Activated naive CD4-positive, alpha-beta T cell treated with anti-CD3 and anti-CD28 coated beads for 36 hours (primary cell): ENCODE measurements at regions not wholly inside any gene's neighbourhood (a gene's known extent, or its start where the extent isn't known, plus 50 kb on each side); places are given as distances from the start of the nearest gene placed in this dataset.

Source experiments
- CTCF ChIA-PET: fragments of 350-600 bp; sonication (Branson Sonifier 250); formaldehyde crosslinking; loops from one replicate; lab custom pipeline; 2021; ENCODE audit warnings: antibody characterized with exemption; lab: Charles Lee
- DNase-seq: peaks from one replicate; pipeline ENCODE4 v3.0.0-alpha.2; 2020
- H3K27ac Mint-ChIP-seq: one replicate; pipeline ENCODE4 v1.8.0; 2021; ENCODE audit warnings: mild to moderate bottlenecking, mixed read lengths
- H3K27me3 Mint-ChIP-seq: one replicate; pipeline ENCODE4 v1.8.0; 2021; ENCODE audit warnings: low read depth, mixed read lengths
- H3K36me3 Mint-ChIP-seq: one replicate; pipeline ENCODE4 v1.8.0; 2021; ENCODE audit warnings: low read depth, mixed read lengths
- H3K4me1 Mint-ChIP-seq: one replicate; pipeline ENCODE4 v1.8.0; 2021; ENCODE audit warnings: low read depth, mixed read lengths
- H3K4me3 Mint-ChIP-seq: one replicate; pipeline ENCODE4 v1.8.0; 2021; ENCODE audit warnings: mild to moderate bottlenecking, moderate library complexity, mixed read lengths
- H3K9me3 Mint-ChIP-seq: one replicate; pipeline ENCODE4 v1.8.0; 2021; ENCODE audit warnings: mixed read lengths
- intact Hi-C: fragments of 100-400 bp; cut with micrococcal nuclease; formaldehyde crosslinking; loops from one replicate; pipeline ENCODE4 v1.15.1; 2023

GRCh38 chr7:55278321-55278720, 86.8 kb upstream of the LANCL2 start:
- Mint-ChIP-seq H3K27ac (no peak overlapping the region), H3K4me3 (no peak overlapping the region), H3K4me1 (no peaks in the 10 kb centered on the region), H3K27me3 (no peaks in the 10 kb centered on the region), H3K36me3 (no peaks in the 10 kb centered on the region), H3K9me3 (no peaks in the 10 kb centered on the region)
- DNase-seq = no peak
- CTCF ChIA-PET = interaction anchor here (2.2 to 2.7 kb wide), 2 partner anchors 135 to 142 kb away, joined by 10 read pairs; no protein-coding TSS in a partner anchor
- intact Hi-C loops = no loop called here

- H3K9me3 Mint-ChIP-seq = no peaks in the 10 kb centered on the region
- H3K27ac Mint-ChIP-seq = no peak overlapping the region
- DNase-seq = no peak
- intact Hi-C loops = no loop called here
- no peak overlapping the region for H3K4me3 Mint-ChIP-seq
- CTCF ChIA-PET = interaction anchor here (0.5 to 2.8 kb wide), 12 partner anchors 18 to 910 kb away, joined by 3 to 21 read pairs (median 4); partner anchors contain the start of gene NIPSNAP2
- no peaks in the 10 kb centered on the region for H3K27me3 Mint-ChIP-seq
- H3K4me1 Mint-ChIP-seq = no peaks in the 10 kb centered on the region
- no peaks in the 10 kb centered on the region for H3K36me3 Mint-ChIP-seq
These were observed 85.9 kb upstream of the LANCL2 start for GRCh38 chr7:55279080-55279845.

GRCh38 chr7:55280031-55280454, 85.1 kb upstream of the LANCL2 start:
- peak; percentile 80 for DNase-seq
- CTCF ChIA-PET = interaction anchor here (0.5 to 2.8 kb wide), 12 partner anchors 18 to 909 kb away, joined by 3 to 21 read pairs (median 4); no protein-coding TSS in a partner anchor
- H3K9me3 Mint-ChIP-seq = no peaks in the 10 kb centered on the region
- H3K4me1 Mint-ChIP-seq = no peaks in the 10 kb centered on the region
- H3K4me3 Mint-ChIP-seq = no peak overlapping the region
- H3K27ac Mint-ChIP-seq = no peak overlapping the region
- no peaks in the 10 kb centered on the region for H3K27me3 Mint-ChIP-seq
- no peaks in the 10 kb centered on the region for H3K36me3 Mint-ChIP-seq
- intact Hi-C loops = loop anchor here (1.0 to 10.0 kb wide), 4 partner anchors 85 to 685 kb away; partner anchors contain the start of genes LANCL2 and NIPSNAP2

GRCh38 chr7:55285665-55286064, 79.5 kb upstream of the LANCL2 start:
- no peak overlapping the region for H3K4me3 Mint-ChIP-seq
- no peaks in the 10 kb centered on the region for H3K9me3 Mint-ChIP-seq
- H3K36me3 Mint-ChIP-seq = no peaks in the 10 kb centered on the region
- H3K4me1 Mint-ChIP-seq = no peaks in the 10 kb centered on the region
- peaks cover 3% of the 10 kb centered on the region for H3K27me3 Mint-ChIP-seq
- DNase-seq = no peak
- intact Hi-C loops = loop anchor here (10.0 kb wide), 1 partner anchor 679 kb away; the partner anchor contains the start of gene NIPSNAP2
- no peak overlapping the region for H3K27ac Mint-ChIP-seq
- CTCF ChIA-PET = interaction anchor here (1.1 to 1.7 kb wide), 2 partner anchors 8 to 14 kb away, joined by 4 read pairs; no protein-coding TSS in a partner anchor

- H3K36me3 Mint-ChIP-seq = no peaks in the 10 kb centered on the region
- intact Hi-C loops = loop anchor here (10.0 kb wide), 1 partner anchor 678 kb away; the partner anchor contains the start of gene NIPSNAP2
- CTCF ChIA-PET = interaction anchor here (0.6 to 1.1 kb wide), 3 partner anchors 11 to 253 kb away, joined by 3 read pairs; no protein-coding TSS in a partner anchor
- H3K9me3 Mint-ChIP-seq = no peaks in the 10 kb centered on the region
- H3K27ac Mint-ChIP-seq = no peak overlapping the region
- peaks cover 3% of the 10 kb centered on the region for H3K27me3 Mint-ChIP-seq
- H3K4me3 Mint-ChIP-seq = no peak overlapping the region
- no peak for DNase-seq
- no peaks in the 10 kb centered on the region for H3K4me1 Mint-ChIP-seq
These were observed 78.5 kb upstream of the LANCL2 start for GRCh38 chr7:55286666-55287065.

- H3K27me3 Mint-ChIP-seq = peaks cover 10% of the 10 kb centered on the region
- no peaks in the 10 kb centered on the region for H3K4me1 Mint-ChIP-seq
- no peak overlapping the region for H3K4me3 Mint-ChIP-seq
- no peaks in the 10 kb centered on the region for H3K36me3 Mint-ChIP-seq
- H3K27ac Mint-ChIP-seq = no peak overlapping the region
- H3K9me3 Mint-ChIP-seq = no peaks in the 10 kb centered on the region
- DNase-seq = no peak
- CTCF ChIA-PET = interaction anchor here (0.6 to 1.4 kb wide), 5 partner anchors 9 to 130 kb away, joined by 3 to 11 read pairs (median 3); no protein-coding TSS in a partner anchor
- intact Hi-C loops = loop anchor here (2.0 to 10.0 kb wide), 2 partner anchors 127 to 677 kb away; partner anchors contain the start of gene NIPSNAP2
These were observed 76.9 kb upstream of the LANCL2 start for GRCh38 chr7:55288070-55288824.

GRCh38 chr7:55296070-55296469, 69.1 kb upstream of the LANCL2 start:
- intact Hi-C loops = no loop called here
- Mint-ChIP-seq H3K4me1 (no peaks in the 10 kb centered on the region), H3K27ac (no peak overlapping the region), H3K36me3 (no peaks in the 10 kb centered on the region), H3K27me3 (peaks cover 11% of the 10 kb centered on the region), H3K9me3 (no peaks in the 10 kb centered on the region), H3K4me3 (no peak overlapping the region)
- DNase-seq = no peak
- CTCF ChIA-PET = no interaction called here

- no peaks in the 10 kb centered on the region for H3K9me3 Mint-ChIP-seq
These were observed 65.7 kb upstream of the LANCL2 start for GRCh38 chr7:55299273-55299967.

GRCh38 chr7:55303220-55303619, 61.9 kb upstream of the LANCL2 start:
- no peaks in the 10 kb centered on the region for H3K4me1 Mint-ChIP-seq
- no peak overlapping the region for H3K4me3 Mint-ChIP-seq
- peaks cover 8% of the 10 kb centered on the region for H3K27me3 Mint-ChIP-seq
- DNase-seq = no peak
- CTCF ChIA-PET = no interaction called here
- H3K36me3 Mint-ChIP-seq = no peaks in the 10 kb centered on the region
- intact Hi-C loops = no loop called here
- no peak overlapping the region for H3K27ac Mint-ChIP-seq
- no peaks in the 10 kb centered on the region for H3K9me3 Mint-ChIP-seq

More at GRCh38 chr7:55299273-55299967, 65.7 kb upstream of the LANCL2 start:
- H3K27me3 Mint-ChIP-seq = peaks cover 8% of the 10 kb centered on the region
- DNase-seq = no peak
- H3K4me3 Mint-ChIP-seq = no peak overlapping the region
- CTCF ChIA-PET = no interaction called here
- no peaks in the 10 kb centered on the region for H3K4me1 Mint-ChIP-seq
- H3K36me3 Mint-ChIP-seq = no peaks in the 10 kb centered on the region
- H3K27ac Mint-ChIP-seq = no peak overlapping the region
- intact Hi-C loops = no loop called here

GRCh38 chr7:55304018-55304762, 60.9 kb upstream of the LANCL2 start:
- Mint-ChIP-seq H3K27ac (no peak overlapping the region), H3K9me3 (no peaks in the 10 kb centered on the region), H3K36me3 (no peaks in the 10 kb centered on the region), H3K4me1 (peaks cover 6% of the 10 kb centered on the region), H3K4me3 (no peak overlapping the region), H3K27me3 (peaks cover 8% of the 10 kb centered on the region)
- intact Hi-C loops = no loop called here
- DNase-seq = no peak
- CTCF ChIA-PET = no interaction called here

- no peaks in the 10 kb centered on the region for H3K9me3 Mint-ChIP-seq
- no peak overlapping the region for H3K27ac Mint-ChIP-seq
- H3K27me3 Mint-ChIP-seq = peaks cover 8% of the 10 kb centered on the region
- CTCF ChIA-PET = interaction anchor here (0.6 kb wide), 1 partner anchor 50 kb away, joined by 3 read pairs; no protein-coding TSS in a partner anchor
- H3K4me1 Mint-ChIP-seq = peaks cover 10% of the 10 kb centered on the region
- intact Hi-C loops = no loop called here
- H3K4me3 Mint-ChIP-seq = no peak overlapping the region
- no peaks in the 10 kb centered on the region for H3K36me3 Mint-ChIP-seq
- DNase-seq = no peak
These were observed 60.0 kb upstream of the LANCL2 start for GRCh38 chr7:55305135-55305534.
